ENCODE measurements at regions not wholly inside any gene's neighbourhood (a gene's known extent, or its start where the extent isn't known, plus 50 kb on each side); places are given as distances from the start of the nearest gene placed in this dataset.
"Not testable (repeated sequence)": the region's sequence is repeated elsewhere in the genome, so short reads cannot be mapped to it uniquely, and the experiment has no call there.

GRCh38 chr7:25455683-25456251 lies 227.5 kb upstream of the NPVF start:
- TF ChIP-seq, protein P1, sequence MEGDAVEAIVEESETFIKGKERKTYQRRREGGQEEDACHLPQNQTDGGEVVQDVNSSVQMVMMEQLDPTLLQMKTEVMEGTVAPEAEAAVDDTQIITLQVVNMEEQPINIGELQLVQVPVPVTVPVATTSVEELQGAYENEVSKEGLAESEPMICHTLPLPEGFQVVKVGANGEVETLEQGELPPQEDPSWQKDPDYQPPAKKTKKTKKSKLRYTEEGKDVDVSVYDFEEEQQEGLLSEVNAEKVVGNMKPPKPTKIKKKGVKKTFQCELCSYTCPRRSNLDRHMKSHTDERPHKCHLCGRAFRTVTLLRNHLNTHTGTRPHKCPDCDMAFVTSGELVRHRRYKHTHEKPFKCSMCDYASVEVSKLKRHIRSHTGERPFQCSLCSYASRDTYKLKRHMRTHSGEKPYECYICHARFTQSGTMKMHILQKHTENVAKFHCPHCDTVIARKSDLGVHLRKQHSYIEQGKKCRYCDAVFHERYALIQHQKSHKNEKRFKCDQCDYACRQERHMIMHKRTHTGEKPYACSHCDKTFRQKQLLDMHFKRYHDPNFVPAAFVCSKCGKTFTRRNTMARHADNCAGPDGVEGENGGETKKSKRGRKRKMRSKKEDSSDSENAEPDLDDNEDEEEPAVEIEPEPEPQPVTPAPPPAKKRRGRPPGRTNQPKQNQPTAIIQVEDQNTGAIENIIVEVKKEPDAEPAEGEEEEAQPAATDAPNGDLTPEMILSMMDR (IDR thresholded peaks at IDR 0.05; ENCODE audit: insufficient read depth, low read depth, low read length, missing control alignments) = no peak
- no peak overlapping the region for H3K4me3 ChIP-seq (ENCODE audit: low read length)
- no peak for DNase-seq (ENCODE audit: low read depth)

- DNase-seq (ENCODE audit: low read depth) = no peak
- H3K4me3 ChIP-seq (ENCODE audit: low read length) = no peak overlapping the region
- TF ChIP-seq, protein P1 (IDR thresholded peaks at IDR 0.05; ENCODE audit: insufficient read depth, low read depth, low read length, missing control alignments) = no peak
Measured at GRCh38 chr7:25456467-25457171, 228.3 kb upstream of the NPVF start.

DNA sequence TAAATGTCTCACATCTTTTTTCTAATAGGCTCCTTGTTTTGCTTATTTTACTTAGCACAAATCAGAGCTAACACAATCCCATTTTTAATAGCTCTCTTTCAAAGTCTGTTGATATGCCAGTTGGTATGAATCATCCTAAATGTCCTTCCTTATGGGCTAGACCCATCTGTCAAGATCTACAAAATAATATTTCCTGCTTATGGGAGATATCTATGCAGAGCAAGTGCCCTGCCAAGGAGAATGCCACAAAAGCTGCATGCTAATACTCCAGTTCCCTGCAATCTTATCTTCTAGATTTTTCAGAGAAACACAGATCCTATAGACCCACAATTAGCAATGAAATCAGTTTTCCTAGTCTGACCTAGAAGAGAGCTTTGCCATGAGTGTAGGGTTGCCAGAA lies 230.8 kb upstream of the NPVF start:
- TF ChIP-seq, protein P1 (IDR thresholded peaks at IDR 0.05; ENCODE audit: insufficient read depth, low read depth, low read length, missing control alignments) = no peak
- no peak overlapping the region for H3K4me3 ChIP-seq (ENCODE audit: low read length)
- DNase-seq (ENCODE audit: low read depth) = no peak

DNA sequence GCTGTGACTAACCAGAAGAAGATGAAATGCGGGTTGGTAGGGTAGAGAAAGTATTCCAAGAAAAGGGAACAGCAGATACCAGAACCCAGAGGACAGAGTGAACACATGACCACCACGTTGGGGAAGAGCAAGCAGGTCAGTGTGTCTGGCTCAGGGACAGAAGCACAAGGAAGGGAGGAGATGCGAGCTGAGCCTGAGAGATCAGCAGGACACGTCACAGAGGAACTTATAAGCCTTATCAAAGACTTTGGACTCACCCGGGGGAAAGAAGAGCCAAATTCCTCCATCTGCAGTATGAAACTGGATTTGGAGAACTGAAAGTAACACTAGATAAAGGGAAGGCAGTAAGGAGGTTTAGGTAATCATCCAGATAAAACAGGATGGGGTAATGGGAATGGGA lies 232.1 kb upstream of the NPVF start:
- no peak overlapping the region for H3K4me3 ChIP-seq (ENCODE audit: low read length)
- TF ChIP-seq, protein P1 (IDR thresholded peaks at IDR 0.05; ENCODE audit: insufficient read depth, low read depth, low read length, missing control alignments) = no peak
- no peak for DNase-seq (ENCODE audit: low read depth)

DNA sequence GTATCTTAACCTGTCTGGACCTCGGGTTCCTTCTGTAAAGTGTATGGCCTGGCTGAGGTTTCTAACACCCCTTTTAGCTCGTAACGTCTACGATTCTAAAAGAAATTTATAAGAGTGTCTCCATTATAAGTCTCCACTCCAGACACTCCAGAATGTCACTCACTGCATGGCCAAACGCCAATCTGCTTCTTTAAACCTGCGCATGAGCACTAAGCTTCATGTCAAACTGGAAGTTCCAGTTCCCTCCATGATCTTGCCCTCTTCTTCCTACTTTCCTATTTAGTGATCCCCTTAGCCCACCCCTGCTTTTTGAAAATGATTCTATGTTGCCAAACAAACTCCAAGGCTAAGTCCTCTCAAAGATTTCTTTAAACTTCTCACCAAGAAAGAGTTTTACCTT lies 241.4 kb upstream of the NPVF start:
- no peak for DNase-seq (ENCODE audit: low read depth)
- H3K4me3 ChIP-seq (ENCODE audit: low read length) = no peak overlapping the region
- TF ChIP-seq, protein P1 (IDR thresholded peaks at IDR 0.05; ENCODE audit: insufficient read depth, low read depth, low read length, missing control alignments) = no peak

DNA sequence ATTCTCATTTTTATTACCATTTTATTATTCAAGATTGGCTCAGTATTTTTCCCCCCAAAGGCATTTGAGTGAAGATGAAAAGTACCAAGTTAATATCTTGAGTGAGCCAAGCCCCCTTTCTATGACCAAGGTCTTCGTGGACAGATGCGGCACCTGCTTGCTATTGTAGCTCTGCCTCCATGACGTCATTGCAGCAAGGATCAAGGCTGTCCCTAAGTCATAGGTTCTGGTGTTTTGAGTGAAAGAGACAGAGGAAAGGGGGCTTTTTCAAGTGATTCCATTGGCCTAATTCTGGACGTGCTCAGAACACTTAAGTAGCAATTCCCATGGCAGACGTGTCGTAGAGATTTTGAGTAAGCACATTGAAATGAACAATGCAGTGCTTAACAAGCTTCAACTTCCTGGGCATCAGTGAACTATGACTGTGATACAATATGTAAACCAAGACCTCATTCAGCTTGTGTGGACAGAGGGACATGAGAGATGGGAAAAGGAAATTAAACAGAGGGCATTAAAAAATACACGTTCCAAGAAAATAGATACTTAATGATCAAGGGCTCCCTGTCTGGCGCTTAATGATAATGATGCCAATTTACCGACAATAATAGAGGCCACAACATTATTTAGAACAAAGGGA lies 248.7 kb upstream of the NPVF start:
- DNase-seq (ENCODE audit: low read depth) = no peak
- no peak overlapping the region for H3K4me3 ChIP-seq (ENCODE audit: low read length)
- TF ChIP-seq, protein P1 (IDR thresholded peaks at IDR 0.05; ENCODE audit: insufficient read depth, low read depth, low read length, missing control alignments) = no peak

DNA sequence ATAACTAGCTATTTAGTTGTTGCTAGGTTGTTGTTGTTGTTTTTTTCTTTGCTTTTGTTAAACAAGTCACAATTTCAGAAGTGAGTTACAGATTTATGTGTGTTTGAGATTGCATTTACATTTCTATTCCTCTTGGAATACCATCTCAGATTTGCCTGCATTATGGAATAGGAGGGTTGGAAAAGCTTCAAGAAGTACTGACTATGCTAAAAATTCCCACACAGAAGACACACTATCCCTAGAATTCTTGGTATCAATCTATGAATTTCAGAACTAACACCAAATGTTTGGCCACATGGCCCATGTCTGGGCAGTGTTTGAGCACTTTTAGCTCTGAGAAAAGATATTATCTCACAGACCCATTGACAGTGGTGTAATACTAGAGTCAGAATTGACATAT lies 249.9 kb upstream of the NPVF start:
- H3K4me3 ChIP-seq (ENCODE audit: low read length); DNase-seq (ENCODE audit: low read depth): not testable (repeated sequence)
